ENCODE measurements at regions not wholly inside any gene's neighbourhood (a gene's known extent, or its start where the extent isn't known, plus 50 kb on each side); places are given as distances from the start of the nearest gene placed in this dataset.

GRCh38 chr2:196466581-196466980 lies 172.9 kb upstream of the CCDC150 start:
- H3K4me3 ChIP-seq: no peak overlapping the region
- H3K9ac ChIP-seq: no peak overlapping the region
- H3K4me2 ChIP-seq: no peak overlapping the region
- H3K27me3 ChIP-seq: no peaks in the 10 kb centered on the region
- H3K36me3 ChIP-seq: no peaks in the 10 kb centered on the region
- H4K20me1 ChIP-seq: no peaks in the 10 kb centered on the region
- H3K27ac ChIP-seq: no peak overlapping the region
- no peak for TF ChIP-seq Cebpa-rat (IDR thresholded peaks at IDR 0.05)
- H3K4me1 ChIP-seq: no peaks in the 10 kb centered on the region
- H3K9me3 ChIP-seq: no peaks in the 10 kb centered on the region

DNA sequence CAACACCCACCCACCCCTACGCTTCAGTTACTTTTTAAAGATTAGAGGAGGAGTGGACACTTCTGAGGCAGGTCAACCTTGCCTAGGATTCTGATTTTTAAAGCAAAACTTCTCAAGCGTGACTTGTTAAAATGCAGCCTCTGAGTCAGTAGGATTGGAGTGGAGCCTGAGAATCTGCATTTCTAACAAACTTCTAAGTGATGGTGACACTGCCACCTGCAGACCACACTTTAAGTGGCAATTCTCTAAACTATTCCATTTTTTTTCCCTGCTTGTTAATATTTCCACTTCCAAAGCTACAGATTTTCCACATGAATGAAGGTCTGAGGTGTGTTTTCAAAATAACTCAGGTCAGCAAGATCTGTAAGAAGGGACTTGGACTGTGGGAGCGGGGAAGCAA lies 171.1 kb upstream of the CCDC150 start:
- Histone ChIP-seq H3K9ac (no peak overlapping the region), H3K4me2 (no peak overlapping the region), H4K20me1 (no peaks in the 10 kb centered on the region), H3K9me3 (no peaks in the 10 kb centered on the region), H3K27ac (no peak overlapping the region), H3K27me3 (no peaks in the 10 kb centered on the region), H3K36me3 (no peaks in the 10 kb centered on the region), H3K4me3 (no peak overlapping the region), H3K4me1 (no peaks in the 10 kb centered on the region)
- TF ChIP-seq Cebpa-rat (IDR thresholded peaks at IDR 0.05): no peak

DNA sequence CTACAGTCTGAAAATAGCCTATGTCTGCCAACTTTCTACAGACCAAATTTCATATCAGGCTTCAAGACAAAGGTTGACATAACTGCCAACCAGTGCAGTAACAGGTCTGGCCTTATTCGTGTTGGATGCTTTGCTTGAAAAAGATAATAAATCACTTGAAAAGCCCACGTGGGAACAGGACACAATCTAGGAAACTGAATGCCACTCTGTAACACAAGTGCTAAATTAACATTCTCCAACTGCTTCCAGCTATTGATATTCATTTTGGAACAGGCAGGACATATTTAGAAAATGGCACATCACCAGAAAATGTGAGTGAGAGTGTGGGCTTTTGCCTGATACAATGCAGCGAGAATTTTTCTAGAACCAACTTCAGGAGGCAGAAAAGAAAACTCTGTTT lies 165.9 kb upstream of the CCDC150 start:
- Histone ChIP-seq H3K4me1 (no peaks in the 10 kb centered on the region), H3K9me3 (no peaks in the 10 kb centered on the region), H4K20me1 (no peaks in the 10 kb centered on the region), H3K4me3 (no peak overlapping the region), H3K27me3 (no peaks in the 10 kb centered on the region), H3K9ac (no peak overlapping the region), H3K4me2 (no peak overlapping the region), H3K36me3 (no peaks in the 10 kb centered on the region), H3K27ac (no peak overlapping the region)
- no peak for TF ChIP-seq Cebpa-rat (IDR thresholded peaks at IDR 0.05)

GRCh38 chr2:196475611-196476010 lies 163.9 kb upstream of the CCDC150 start:
- Histone ChIP-seq H4K20me1 (no peaks in the 10 kb centered on the region), H3K9me3 (no peaks in the 10 kb centered on the region)
- TF ChIP-seq Cebpa-rat (IDR thresholded peaks at IDR 0.05): no peak

GRCh38 chr2:196478588-196478987 lies 160.9 kb upstream of the CCDC150 start:
- Histone ChIP-seq H3K4me3 (no peak overlapping the region), H3K9me3 (no peaks in the 10 kb centered on the region), H3K27ac (no peak overlapping the region), H3K36me3 (no peaks in the 10 kb centered on the region), H3K9ac (no peak overlapping the region), H3K4me2 (no peak overlapping the region), H3K27me3 (no peaks in the 10 kb centered on the region), H4K20me1 (no peaks in the 10 kb centered on the region), H3K4me1 (no peaks in the 10 kb centered on the region)
- no peak for TF ChIP-seq Cebpa-rat (IDR thresholded peaks at IDR 0.05)

More at GRCh38 chr2:196475611-196476010, 163.9 kb upstream of the CCDC150 start:
- Histone ChIP-seq H3K9ac (no peak overlapping the region), H3K27ac (no peak overlapping the region), H3K4me3 (no peak overlapping the region), H3K4me1 (no peaks in the 10 kb centered on the region), H3K4me2 (no peak overlapping the region), H3K36me3 (no peaks in the 10 kb centered on the region), H3K27me3 (no peaks in the 10 kb centered on the region)

- Histone ChIP-seq H3K4me3 (no peak overlapping the region), H3K27ac (no peak overlapping the region), H3K27me3 (no peaks in the 10 kb centered on the region), H3K9me3 (no peaks in the 10 kb centered on the region), H3K36me3 (no peaks in the 10 kb centered on the region), H4K20me1 (no peaks in the 10 kb centered on the region), H3K9ac (no peak overlapping the region), H3K4me1 (no peaks in the 10 kb centered on the region), H3K4me2 (no peak overlapping the region)
- no peak for TF ChIP-seq Cebpa-rat (IDR thresholded peaks at IDR 0.05)
These were observed 160.2 kb upstream of the CCDC150 start for GRCh38 chr2:196479350-196479749.

DNA sequence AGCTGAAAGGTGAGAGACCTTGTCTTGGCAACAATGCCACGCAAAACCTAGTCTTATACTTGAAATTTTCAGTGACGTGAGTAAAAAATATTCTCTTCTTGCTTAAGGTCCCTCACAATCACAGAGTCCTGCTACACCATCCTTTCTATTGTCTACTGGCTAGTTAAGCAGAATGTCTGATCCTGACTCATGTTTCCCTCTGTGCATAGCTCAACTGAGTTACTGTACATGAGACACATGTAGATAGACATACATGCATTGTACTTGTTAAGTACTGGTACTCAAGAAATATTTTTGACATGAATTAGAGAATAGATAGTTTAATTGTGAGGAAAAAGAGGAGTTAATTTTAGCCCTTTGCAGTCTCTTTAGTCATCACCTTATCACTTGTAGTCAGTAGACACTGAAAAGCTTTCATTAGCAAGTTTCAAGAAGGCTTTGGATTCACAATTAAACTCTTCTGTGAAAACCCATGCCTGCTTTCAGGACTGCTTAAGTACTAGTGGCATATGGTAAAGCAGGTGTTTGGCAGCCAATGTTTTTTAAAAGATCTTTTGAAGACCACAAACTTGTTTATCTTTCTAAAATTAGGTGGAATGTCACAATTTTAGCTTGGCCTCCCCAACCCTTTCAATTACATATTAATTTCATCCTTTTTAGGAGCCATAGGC lies 158.7 kb upstream of the CCDC150 start:
- TF ChIP-seq Cebpa-rat (IDR thresholded peaks at IDR 0.05): no peak
- H3K36me3 ChIP-seq: no peaks in the 10 kb centered on the region
- no peaks in the 10 kb centered on the region for H3K27me3 ChIP-seq
- H3K9ac ChIP-seq: no peak overlapping the region
- no peaks in the 10 kb centered on the region for H3K9me3 ChIP-seq
- H3K4me1 ChIP-seq: no peaks in the 10 kb centered on the region
- no peaks in the 10 kb centered on the region for H4K20me1 ChIP-seq
- H3K4me2 ChIP-seq: no peak overlapping the region
- H3K4me3 ChIP-seq: no peak overlapping the region
- H3K27ac ChIP-seq: no peak overlapping the region

GRCh38 chr2:196481324-196481697 lies 158.2 kb upstream of the CCDC150 start:
- no peaks in the 10 kb centered on the region for H4K20me1 ChIP-seq
- no peaks in the 10 kb centered on the region for H3K9me3 ChIP-seq
- H3K4me3 ChIP-seq: no peak overlapping the region
- H3K27me3 ChIP-seq: no peaks in the 10 kb centered on the region
- no peak for TF ChIP-seq Cebpa-rat (IDR thresholded peaks at IDR 0.05)
- no peak overlapping the region for H3K4me2 ChIP-seq
- no peak overlapping the region for H3K9ac ChIP-seq
- no peak overlapping the region for H3K27ac ChIP-seq
- no peaks in the 10 kb centered on the region for H3K36me3 ChIP-seq
- no peaks in the 10 kb centered on the region for H3K4me1 ChIP-seq

- H3K4me3 ChIP-seq: no peak overlapping the region
- H3K9me3 ChIP-seq: no peaks in the 10 kb centered on the region
- H3K9ac ChIP-seq: no peak overlapping the region
- H3K4me1 ChIP-seq: no peaks in the 10 kb centered on the region
- no peaks in the 10 kb centered on the region for H4K20me1 ChIP-seq
- no peak for TF ChIP-seq Cebpa-rat (IDR thresholded peaks at IDR 0.05)
- H3K4me2 ChIP-seq: no peak overlapping the region
- H3K27me3 ChIP-seq: no peaks in the 10 kb centered on the region
- H3K36me3 ChIP-seq: no peaks in the 10 kb centered on the region
- no peak overlapping the region for H3K27ac ChIP-seq
These were observed 157.1 kb upstream of the CCDC150 start for GRCh38 chr2:196482119-196483065.

DNA sequence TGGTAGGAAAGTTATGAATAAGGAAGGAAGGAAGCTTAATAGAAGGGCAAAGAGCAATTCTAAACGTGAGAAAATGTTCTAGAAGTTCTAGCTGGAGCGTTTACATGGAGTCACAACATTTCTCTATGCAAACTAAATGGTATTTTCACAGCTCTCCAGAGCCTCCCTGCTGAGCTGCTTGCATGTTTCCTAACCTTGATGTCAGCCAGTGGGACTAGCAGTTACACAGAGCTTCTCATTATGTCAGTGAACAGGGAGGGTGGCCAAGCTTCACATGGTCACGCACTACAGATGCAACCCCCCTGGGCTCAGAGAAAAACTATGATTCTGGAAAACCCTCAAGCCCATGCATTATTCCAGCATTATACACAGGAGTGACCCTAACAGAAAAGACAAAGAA lies 153.4 kb upstream of the CCDC150 start:
- Histone ChIP-seq H3K9me3 (no peaks in the 10 kb centered on the region), H3K9ac (no peak overlapping the region), H3K4me3 (no peak overlapping the region), H4K20me1 (no peaks in the 10 kb centered on the region), H3K36me3 (no peaks in the 10 kb centered on the region), H3K4me2 (no peak overlapping the region), H3K4me1 (no peaks in the 10 kb centered on the region), H3K27me3 (no peaks in the 10 kb centered on the region), H3K27ac (no peak overlapping the region)
- no peak for TF ChIP-seq Cebpa-rat (IDR thresholded peaks at IDR 0.05)
